PC-3 (cell line): ENCODE measurements at regions not wholly inside any gene's neighbourhood (a gene's known extent, or its start where the extent isn't known, plus 50 kb on each side); places are given as distances from the start of the nearest gene placed in this dataset.

ENCODE experiments used
- EZH2phosphoT487 ChIP-seq: fragments of 300-600 bp; sonication (generic); IDR thresholded peaks from 2 replicates; pipeline ENCODE4 v1.6.1; 2018; ENCODE audit warnings: mild to moderate bottlenecking, antibody characterized with exemption, low read length, borderline replicate concordance
- TF ChIP-seq, protein P1 (sequence below): fragments of 300-600 bp; sonication (generic); conservative IDR thresholded peaks from 2 replicates; pipeline ENCODE4 v1.5.1; 2017; ENCODE audit warnings: antibody characterized with exemption, low read depth, mild to moderate bottlenecking, low read length

DNA sequence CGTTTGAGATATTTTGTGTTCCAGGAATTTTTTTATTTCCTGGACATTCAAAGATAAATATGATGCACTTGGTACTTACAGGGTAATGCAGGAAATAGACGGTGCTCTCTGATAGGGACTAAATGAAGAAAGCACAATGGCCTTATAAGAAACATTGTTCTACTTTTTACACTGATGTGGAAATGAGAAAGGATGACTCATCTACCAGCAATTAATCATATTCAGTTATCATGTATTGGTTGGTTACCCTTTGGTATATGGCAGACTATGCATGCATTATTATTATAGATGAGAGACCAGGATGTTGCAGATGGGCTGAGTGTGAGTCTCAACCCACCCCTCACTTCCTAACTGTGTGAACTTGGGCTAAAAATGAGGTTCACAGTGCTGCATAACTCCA lies 222.2 kb downstream of the FLRT2 start:
- TF ChIP-seq, protein P1, sequence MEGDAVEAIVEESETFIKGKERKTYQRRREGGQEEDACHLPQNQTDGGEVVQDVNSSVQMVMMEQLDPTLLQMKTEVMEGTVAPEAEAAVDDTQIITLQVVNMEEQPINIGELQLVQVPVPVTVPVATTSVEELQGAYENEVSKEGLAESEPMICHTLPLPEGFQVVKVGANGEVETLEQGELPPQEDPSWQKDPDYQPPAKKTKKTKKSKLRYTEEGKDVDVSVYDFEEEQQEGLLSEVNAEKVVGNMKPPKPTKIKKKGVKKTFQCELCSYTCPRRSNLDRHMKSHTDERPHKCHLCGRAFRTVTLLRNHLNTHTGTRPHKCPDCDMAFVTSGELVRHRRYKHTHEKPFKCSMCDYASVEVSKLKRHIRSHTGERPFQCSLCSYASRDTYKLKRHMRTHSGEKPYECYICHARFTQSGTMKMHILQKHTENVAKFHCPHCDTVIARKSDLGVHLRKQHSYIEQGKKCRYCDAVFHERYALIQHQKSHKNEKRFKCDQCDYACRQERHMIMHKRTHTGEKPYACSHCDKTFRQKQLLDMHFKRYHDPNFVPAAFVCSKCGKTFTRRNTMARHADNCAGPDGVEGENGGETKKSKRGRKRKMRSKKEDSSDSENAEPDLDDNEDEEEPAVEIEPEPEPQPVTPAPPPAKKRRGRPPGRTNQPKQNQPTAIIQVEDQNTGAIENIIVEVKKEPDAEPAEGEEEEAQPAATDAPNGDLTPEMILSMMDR = no peak
- no peak for TF ChIP-seq EZH2phosphoT487
